ENCODE measurements at regions not wholly inside any gene's neighbourhood (a gene's known extent, or its start where the extent isn't known, plus 50 kb on each side); places are given as distances from the start of the nearest gene placed in this dataset.
A peak's percentile ranks its signal among the peaks of the same experiment; 100 is the strongest.

- DNase-seq = no peak
These were observed 105.0 kb upstream of the ADGRL2 start for GRCh38 chr1:81695741-81696140.

- DNase-seq = no peak
These were observed 107.4 kb upstream of the ADGRL2 start for GRCh38 chr1:81693316-81693715.

- DNase-seq = no peak
These were observed 109.9 kb upstream of the ADGRL2 start for GRCh38 chr1:81690676-81691453.

GRCh38 chr1:81689531-81689941, 111.2 kb upstream of the ADGRL2 start:
- no peak for DNase-seq

GRCh38 chr1:81682490-81682889, 118.2 kb upstream of the ADGRL2 start:
- DNase-seq = no peak

GRCh38 chr1:81681601-81682266, 119.0 kb upstream of the ADGRL2 start:
- peak; percentile 11 for DNase-seq

GRCh38 chr1:81681114-81681513, 119.6 kb upstream of the ADGRL2 start:
- DNase-seq = no peak

GRCh38 chr1:81679942-81680341, 120.8 kb upstream of the ADGRL2 start:
- no peak for DNase-seq

- DNase-seq = no peak
These were observed 122.0 kb upstream of the ADGRL2 start for GRCh38 chr1:81678779-81679178.

- DNase-seq = no peak
These were observed 128.0 kb upstream of the ADGRL2 start for GRCh38 chr1:81672766-81673165.

- no peak for DNase-seq
These were observed 129.7 kb upstream of the ADGRL2 start for GRCh38 chr1:81671038-81671437.

- no peak for DNase-seq
These were observed 130.4 kb upstream of the ADGRL2 start for GRCh38 chr1:81670286-81670685.

GRCh38 chr1:81666586-81666985, 134.1 kb upstream of the ADGRL2 start:
- no peak for DNase-seq

GRCh38 chr1:81664341-81664740, 136.4 kb upstream of the ADGRL2 start:
- no peak for DNase-seq

GRCh38 chr1:81662913-81663526, 137.7 kb upstream of the ADGRL2 start:
- DNase-seq = no peak

GRCh38 chr1:81660286-81660685, 140.4 kb upstream of the ADGRL2 start:
- no peak for DNase-seq

- DNase-seq = no peak
These were observed 146.1 kb upstream of the ADGRL2 start for GRCh38 chr1:81654657-81655056.

GRCh38 chr1:81654147-81654546, 146.6 kb upstream of the ADGRL2 start:
- no peak for DNase-seq

- no peak for DNase-seq
These were observed 150.0 kb upstream of the ADGRL2 start for GRCh38 chr1:81650776-81651175.

GRCh38 chr1:81635816-81636215, 164.9 kb upstream of the ADGRL2 start:
- no peak for DNase-seq

- DNase-seq = no peak
These were observed 166.4 kb upstream of the ADGRL2 start for GRCh38 chr1:81634294-81634693.

- DNase-seq = no peak
These were observed 181.6 kb upstream of the ADGRL2 start for GRCh38 chr1:81619156-81619555.

- DNase-seq = no peak
These were observed 182.4 kb upstream of the ADGRL2 start for GRCh38 chr1:81618376-81618775.

GRCh38 chr1:81617308-81617967, 183.3 kb upstream of the ADGRL2 start:
- DNase-seq = no peak

All from NCI-H1694 (cell line).